Activated effector memory CD4-positive, alpha-beta T cell treated with anti-CD3 and anti-CD28 coated beads, Interleukin-2, amount 50 U/mL, for 16 hours (primary cell): ENCODE measurements at regions not wholly inside any gene's neighbourhood (a gene's known extent, or its start where the extent isn't known, plus 50 kb on each side); places are given as distances from the start of the nearest gene placed in this dataset.

Experiments
- DNase-seq: peaks from one replicate; pipeline ENCODE4 v3.0.0-alpha.2; 2020

DNA sequence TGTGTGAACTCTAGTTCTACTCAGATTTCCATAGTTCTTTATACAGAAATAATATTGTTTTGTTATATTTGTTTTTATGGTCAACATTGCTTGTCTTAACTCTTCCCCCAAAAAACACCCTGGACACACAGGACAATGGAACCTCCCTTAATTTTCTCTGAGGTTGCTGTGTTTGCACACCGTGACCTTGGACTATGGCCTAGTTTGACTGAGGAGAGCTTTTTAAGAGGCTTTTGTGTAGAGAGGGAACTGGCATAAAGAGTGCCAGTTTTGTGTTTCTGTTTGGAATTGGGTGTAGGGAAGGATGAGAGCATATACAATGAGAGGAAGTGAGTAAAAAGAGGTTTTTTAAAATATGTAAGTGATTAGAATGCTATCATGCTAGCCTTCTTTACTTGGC, 101.1 kb upstream of the MEF2C start:
- no peak for DNase-seq

GRCh38 chr5:88979726-88980125, 96.7 kb upstream of the MEF2C start:
- DNase-seq: no peak

DNA sequence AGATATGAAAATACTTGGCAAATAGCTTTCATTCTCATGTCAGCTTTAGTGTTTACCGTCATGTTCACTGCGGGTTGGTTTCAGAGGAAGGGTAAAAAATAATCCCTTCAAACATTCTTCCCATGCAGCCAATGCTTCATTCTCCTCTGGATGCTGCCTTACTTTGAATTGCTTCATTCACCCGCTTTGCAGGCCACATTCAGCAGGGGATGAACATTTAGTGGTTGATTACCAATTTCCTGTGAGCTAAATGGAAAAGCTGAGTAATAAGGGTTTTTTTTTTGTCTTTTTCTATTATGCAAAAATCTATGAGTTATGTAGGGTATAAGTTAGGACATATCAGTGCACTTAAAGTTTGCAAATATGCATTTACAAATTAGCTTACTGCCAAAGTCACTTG, 96.3 kb upstream of the MEF2C start:
- no peak for DNase-seq

GRCh38 chr5:88976914-88977313, 93.9 kb upstream of the MEF2C start:
- no peak for DNase-seq

GRCh38 chr5:88967633-88968585, 84.9 kb upstream of the MEF2C start:
- DNase-seq: no peak

DNA sequence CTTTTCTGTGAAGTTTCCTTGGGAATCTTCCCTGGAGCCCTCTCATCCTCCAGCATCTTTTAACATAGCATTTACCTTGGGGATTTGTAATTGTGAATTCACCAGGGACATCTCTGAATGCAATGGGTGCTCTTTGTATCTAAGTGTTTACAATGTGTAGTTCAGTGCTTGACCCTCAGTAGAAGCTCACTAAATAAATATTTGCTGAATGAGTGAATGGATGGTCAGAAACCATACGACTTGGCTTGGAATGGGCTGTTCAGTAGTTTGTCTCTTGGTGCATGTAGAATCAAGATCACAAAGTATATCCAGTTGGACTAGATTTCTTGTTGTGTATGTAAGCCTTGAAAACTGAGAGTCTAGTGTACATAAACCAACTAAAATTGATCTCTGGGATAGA, 81.8 kb upstream of the MEF2C start:
- no peak for DNase-seq

DNA sequence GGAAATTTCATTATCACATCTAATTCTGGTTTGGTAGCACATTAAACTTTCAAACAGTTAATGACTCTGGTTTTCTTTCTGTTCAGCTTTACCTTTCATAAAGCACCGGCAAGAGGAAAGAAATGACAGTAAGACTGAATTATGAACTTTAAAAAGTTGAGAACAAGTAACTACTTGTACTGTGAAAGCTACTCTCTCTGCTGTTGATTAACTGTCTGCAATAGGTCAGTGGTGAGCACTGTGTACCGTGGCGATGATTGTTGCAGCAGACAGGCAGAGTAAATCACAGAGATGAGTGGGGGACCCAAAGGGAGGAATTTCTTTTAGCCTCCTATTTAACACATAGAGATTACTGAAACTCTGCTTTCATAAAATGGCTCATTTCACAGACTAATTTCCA, 74.0 kb upstream of the MEF2C start:
- no peak for DNase-seq

GRCh38 chr5:88956416-88956815, 73.4 kb upstream of the MEF2C start:
- DNase-seq: no peak

DNA sequence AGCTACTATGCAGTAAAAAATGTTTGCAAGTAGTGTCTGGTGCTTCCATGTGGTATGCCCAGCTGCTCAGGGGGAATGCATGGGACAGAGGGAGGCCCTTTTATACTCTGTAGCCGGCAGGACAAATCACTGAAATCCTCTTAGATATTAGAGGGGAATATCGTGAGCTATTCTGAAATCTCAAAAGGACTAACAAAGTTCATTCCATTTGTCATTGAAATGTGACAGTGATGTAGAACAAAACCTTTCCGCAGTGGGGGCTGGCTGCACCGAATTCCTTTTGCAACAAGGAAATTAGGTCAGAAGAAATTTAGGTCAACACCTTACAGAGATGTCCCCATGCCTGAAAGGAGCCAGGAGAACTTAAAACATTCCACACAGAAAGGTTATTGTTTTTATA, 72.4 kb upstream of the MEF2C start:
- no peak for DNase-seq

DNA sequence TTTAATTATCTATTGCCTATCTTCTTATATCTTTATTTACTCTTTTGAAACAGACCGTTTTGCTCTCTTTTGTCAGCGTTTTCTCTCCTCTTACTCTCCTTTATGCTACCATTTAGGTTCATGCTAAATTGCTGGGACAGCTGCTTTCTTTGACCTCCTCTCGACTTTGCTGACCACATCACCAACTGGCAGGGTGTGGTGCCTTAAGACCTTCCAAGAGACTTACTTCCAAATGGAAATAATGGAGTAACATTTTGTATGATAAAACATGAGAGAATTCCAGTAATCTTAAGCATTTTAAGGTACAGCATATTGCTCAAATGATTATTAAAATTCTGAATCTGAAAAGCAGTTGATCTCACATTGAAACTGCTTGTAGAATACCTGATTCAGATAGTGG, 71.5 kb upstream of the MEF2C start:
- no peak for DNase-seq

GRCh38 chr5:88952996-88953643, 70.1 kb upstream of the MEF2C start:
- DNase-seq: no peak

DNA sequence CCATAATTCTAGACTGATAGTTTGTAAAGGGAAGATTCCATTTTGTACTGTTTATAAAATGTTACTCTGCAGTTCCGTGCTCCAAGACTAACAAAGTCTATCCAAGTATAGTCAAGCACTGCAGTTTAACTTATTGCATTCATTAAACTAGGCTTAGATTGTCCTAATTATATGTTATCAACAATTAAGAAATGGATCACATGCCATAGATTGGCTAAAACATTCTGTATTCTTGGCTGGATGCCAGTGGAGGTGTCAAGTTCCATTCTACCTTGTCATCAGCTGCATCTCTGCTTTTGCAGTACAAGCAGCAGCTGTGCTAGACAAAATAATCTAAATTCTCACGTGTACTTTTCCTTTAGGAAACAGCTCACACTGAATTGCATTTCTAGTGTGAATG, 69.4 kb upstream of the MEF2C start:
- DNase-seq: no peak

DNA sequence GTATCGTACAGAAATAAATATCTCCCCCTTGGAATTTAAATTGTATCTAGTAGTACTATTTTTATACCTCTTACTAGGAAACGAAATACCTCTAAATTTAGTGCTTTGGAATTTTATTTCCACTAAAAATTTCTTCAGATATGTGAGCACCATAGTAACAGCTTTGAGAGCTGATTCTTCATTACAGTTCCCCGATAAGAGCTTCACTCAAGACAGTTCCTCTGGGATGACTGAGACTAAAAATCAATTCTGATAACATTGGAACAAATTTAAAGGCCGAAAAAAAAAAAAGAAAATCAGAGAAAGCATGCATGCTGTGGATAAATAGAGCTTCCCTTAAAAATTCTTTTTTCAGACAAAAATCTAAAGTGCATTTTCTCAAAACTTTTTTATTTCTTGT, 68.5 kb upstream of the MEF2C start:
- no peak for DNase-seq

DNA sequence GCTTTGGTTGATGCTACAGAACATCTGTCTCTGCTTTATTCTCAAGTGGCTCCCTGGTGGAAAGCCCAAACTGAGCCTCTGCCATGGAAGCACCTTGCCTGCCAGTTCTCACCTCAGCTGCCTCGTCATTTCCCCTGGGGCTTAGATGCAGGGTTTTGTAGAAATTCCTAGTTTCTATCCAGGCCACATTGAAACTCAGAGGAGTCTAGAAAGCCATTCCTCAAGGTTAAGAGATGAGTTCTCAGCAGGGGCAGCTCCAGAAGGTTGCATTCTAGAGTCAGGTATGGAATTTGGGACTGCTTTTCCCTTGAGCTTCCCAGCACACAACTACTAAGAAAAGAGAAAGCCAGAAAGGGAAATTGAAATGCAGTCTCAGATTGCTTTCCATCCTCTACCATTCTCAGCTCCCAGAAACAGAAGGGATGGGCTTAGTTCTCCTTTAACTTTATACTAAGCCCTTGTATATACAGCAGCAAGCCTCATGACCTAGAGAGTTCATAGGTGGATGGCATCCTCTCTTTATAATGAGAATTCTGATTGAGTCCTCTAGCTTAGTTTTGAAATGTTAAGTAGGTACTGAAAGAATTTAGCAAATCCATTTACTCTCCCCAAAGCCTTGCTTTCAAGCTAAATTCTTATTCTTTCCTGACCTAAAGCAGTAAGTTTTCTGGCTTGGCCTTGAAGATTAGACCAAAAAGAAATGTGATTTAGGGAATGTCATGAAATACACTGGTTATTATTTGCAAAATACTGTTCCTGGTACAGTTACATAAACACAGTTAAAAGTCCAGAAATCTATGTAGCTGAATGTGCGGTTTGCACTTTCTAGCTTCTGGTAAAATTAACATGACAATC, 66.0 kb upstream of the MEF2C start:
- DNase-seq: no peak

DNA sequence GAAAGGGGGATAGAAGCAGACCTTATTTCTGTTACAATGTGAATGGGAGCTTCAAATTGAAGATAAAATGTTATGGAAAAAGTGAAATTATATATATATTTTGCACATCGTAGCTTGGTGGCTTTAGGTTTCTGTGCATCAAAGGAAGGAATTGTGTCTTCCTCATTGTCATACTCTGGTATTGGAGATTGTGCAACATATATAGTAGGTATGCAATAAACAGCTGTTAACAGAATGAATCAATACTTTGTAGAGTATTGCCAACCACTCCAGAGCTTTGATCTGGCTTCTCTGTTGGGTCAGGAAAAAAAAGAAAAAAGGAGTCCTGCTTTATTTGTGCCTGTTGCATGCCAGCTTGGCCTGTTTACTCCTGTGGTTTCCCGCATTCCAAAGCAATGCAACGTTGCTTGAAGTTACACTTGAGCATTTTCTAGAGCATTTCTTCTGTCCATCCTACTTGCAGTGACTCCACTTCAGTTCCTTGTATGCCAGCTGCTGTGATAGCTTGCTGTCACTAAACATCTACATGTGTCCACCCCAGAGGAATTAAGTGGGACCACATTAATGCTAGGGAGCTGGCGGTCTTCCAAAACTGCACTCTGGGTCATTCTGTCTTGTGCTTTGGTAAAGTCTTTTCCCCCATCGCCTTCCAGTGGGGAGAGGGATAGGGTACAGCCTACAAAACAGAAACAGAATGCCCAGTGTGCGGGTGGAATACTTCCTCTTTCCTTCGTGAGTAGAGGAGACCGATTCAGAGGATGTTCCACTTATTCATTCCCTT, 62.0 kb upstream of the MEF2C start:
- DNase-seq: no peak

DNA sequence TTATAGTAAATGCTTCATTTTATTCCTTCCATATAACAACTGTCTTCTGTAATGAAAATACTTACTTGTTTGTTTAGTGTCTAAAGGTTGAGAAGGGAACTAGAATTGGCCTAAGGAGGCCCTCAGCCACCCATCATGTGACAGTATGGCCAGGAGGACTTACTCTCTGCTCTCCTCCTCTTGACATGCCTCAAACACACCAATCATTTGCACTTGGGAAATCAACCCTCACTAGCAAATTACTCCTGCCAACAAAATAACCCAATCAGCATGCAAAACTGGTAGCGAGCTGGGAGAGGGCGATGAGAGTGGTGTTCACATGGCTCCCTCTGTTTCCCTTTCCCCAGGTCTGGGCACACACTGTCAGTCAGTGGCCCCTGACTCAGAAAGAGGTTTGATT, 58.6 kb upstream of the MEF2C start:
- no peak for DNase-seq

DNA sequence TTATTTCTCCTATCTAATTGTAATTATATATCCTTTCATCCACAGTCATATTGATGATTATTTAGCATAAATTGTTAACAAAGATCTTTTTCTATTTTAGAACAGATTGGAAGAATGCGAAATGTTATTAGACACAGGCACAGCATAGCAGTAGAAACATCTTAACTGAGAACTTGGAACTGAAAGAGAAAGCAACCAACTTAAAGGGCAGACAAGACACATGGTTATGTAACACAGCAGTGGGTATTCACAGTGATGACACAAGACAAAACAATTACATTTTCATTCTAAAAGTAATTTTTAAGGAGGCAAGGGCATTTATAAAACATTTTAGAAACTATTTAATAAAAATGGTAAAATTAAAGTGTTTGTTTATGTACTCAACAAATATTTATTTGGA, 57.7 kb upstream of the MEF2C start:
- no peak for DNase-seq

DNA sequence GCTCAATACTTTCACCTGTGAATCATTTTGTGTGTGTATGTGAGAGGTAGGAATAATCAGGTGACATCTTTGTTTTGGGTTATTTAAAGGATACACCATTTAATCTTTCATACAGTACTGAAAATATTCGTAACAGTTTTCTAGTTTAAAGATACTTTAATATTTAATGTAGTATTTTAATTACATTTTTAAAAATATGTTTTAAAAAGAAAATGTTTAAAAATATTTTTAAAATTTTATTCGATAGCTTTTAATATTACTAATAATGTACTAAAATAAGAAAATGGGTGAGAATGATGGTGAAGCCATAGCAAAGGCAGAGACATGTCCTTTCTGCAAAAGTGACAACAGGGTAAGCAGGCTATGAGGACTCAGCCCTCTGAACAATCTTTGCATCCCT, 56.3 kb upstream of the MEF2C start:
- no peak for DNase-seq

- no peak for DNase-seq
Observed at GRCh38 chr5:88938488-88938887, 55.5 kb upstream of the MEF2C start.

DNA sequence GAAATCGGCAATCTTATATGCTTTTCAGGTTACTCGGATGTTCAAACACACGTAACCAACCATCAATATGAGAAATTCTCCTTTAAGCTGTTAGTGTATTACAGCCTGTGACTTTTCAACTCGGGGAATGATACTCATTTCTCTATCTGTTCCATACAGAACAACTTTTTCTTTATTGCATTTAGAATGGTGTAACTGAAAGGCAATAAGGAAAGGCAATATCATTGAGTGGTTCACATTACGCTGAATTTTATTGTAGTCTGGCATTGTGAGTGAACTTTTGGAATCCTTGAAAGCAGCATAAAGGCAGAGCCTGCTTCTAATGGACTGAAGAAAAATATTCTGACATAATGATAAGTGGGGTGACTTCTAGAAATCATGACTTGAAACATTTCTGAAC, 54.4 kb upstream of the MEF2C start:
- no peak for DNase-seq

DNA sequence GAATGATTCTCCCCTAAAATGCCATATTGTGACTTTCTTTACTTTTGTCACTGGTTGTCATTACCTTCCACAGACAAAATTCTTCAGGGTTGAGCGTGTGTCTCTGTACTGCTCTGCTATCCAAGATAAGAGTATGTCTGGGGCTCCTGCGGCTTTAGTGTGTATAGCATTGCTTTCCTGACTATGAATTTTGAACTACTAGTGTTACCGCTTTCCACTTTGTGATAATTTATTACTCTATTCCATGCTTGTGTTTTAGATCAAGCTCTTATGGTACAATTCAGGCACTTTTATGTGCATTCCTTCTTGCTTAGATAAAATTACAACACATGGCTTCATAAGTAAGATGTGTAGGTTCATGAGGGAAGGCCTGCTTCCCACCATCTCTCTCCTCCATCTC, 51.5 kb upstream of the MEF2C start:
- no peak for DNase-seq
